Stimulated activated CD4-positive, alpha-beta T cell treated with anti-CD3 and anti-CD28 coated beads, Interleukin-4, amount 100 ng/mL, for 48 hours (primary cell): ENCODE measurements at regions not wholly inside any gene's neighbourhood (a gene's known extent, or its start where the extent isn't known, plus 50 kb on each side); places are given as distances from the start of the nearest gene placed in this dataset.

Source experiments
- DNase-seq, 2 donors: peaks; one replicate each; pipeline ENCODE4 v3.0.0-alpha.2; 2020; ENCODE audit warnings: low read depth in 2 of 2

DNA sequence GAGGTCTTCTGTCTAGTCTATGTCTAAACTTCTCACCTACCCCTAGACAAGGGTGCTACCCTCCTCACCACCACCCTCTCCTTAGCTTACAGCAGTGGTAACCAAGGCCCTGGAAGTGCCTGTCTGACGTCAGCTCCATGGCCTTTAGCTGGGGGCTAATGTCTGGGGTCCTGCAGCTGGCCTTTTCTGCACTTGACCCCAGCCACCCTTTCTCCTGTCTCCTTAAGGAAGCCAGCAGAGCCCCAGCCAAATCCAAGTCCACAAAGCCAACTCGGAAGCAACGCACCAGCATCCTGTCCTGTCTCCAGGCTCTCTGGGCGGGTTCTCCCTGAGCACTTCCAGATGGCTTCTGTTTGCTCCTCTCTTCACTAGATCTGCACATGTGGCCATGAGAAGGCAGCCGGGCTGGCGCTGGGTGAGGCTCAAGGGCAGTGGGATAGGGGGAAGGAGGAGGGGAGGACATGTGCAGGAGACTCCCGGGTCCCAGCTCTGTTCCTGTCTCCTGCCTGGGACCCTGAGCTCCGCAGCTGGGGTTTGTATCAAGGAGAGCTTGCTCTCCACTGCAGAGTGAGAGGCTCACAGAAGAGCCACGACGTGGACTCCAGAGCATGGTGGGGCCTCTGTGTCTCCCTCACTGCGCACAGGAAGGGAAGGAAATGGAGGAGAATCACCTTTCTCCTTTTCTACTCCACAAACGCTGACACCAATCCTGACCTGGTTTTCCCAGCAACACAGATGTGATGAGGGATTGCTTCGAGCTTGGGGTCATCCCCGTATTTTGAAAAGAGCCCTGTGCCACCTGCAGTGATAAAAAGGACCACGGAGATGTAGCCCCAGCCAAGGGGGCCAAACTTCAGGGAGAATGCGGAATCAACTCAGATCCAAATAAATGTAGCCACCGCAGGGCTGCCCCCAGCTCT, 204.2 kb downstream of the USP12 start:
- DNase-seq: no peak

DNA sequence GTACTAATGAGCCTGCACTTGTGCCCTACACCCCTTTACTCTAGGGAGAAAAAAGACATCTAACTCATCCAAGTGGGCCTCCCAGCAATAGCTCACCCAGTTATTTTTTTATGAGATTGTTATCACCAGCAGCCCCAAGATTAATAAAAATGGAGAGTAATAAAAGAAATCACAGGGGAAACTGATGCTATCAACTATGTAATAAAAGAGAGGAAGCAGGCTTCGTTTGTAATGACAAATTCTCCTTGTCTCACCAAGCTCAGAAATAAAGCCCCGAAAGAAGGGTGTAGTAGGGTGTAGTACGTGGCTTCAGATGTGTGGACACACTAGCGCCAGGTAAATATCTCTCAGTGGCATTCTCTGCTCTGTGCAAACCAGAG, 204.9 kb downstream of the USP12 start:
- no peak for DNase-seq

DNA sequence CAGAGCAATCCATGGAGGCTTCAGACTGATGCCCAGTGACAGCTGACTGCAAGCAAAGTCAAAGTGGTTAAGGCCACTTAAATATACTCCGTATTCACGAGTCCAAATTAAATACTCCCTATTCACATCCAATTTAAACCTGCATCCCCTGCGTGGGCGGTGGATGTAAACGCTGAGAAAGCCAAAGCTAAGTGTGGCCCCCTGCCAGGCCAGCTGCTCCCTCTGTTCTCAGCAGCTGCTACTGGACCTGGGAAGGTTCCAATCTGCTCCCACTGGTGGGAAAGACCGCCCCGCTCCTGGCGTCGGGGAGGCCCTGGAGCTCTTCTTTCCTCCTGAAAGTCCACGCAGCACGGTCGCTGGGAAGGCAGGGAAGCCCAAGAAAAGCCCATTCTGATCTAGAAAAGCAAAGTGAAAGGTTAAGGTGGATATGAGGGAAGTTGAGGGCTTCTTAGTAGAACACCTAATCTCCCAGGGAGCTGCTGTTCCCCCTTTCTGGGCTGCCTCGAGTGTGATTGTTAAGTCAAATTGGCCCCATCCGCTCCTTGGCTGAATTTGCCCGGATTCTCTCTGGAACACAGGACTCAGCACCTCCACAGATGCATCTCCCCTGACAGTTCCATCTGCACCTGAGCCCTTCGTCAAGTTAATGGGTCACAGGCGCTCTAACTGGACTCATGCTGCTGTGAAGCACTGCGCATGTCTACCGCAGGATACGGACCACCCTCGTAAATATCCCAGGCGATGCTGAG, 205.5 kb downstream of the USP12 start:
- no peak for DNase-seq

DNA sequence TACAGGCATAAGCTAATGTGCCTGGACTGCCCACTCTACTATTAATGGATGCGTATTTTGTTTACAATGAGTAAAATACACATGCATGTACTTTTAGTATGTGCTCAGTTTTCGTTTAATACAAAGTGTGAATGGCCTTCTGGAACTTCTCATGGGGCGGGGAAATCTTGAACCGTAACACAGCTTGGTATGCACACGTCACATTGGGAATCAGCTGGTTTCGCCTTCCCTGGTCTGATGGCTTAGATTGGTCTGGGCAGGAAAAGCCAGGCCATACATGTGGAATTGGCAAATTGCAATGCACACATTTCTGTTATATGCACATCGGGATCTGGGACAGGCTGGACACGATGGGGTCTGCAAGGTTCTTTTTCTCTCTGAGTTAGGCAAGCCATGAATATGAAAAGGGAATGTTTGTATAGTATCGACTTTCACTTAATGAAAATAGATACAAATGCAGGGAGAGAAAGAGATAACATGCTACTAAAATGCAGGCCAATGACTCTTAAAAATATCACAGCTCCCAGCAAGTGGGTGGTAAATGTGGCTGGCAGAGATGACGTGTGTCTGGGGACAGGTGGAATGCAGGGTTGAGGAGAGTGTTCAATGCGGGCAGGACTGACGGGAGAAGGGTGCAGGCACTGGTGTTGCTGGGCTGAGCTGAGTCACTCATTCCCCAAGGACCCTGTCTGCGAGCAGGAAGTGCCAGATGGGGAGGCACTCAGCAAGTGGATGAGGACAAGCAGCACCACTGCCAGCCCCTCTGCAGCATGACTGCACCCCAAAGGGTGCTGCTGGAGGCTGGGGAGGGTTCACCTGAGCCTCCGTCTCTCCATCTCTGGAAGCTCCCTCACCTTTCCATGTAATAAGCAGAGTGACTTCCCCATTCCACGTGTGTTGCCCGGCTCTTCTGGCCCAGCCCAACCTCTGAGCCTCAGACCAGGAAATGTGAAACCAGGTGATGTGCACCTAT, 204.0 kb upstream of the GPR12 start:
- DNase-seq: no peak

DNA sequence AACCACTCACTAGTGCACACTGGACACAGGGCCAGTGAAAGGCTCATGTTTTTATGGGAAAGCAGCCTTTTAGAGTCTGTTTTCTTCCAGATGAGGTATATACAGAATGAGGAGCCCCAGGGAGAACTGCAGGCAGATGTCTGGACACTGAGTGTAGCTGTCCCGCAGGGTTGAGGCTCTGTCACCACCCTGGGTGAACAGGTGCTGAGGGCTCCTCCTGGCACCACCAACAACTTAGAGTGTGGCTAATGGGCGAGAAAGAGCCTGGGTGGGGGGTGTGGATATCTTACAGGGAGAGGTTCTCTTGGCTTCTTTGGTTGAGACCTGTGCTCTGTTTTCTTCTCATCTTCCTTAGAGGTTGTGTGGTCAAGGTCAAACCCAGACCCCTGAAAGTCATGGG, 202.1 kb upstream of the GPR12 start:
- no peak for DNase-seq

DNA sequence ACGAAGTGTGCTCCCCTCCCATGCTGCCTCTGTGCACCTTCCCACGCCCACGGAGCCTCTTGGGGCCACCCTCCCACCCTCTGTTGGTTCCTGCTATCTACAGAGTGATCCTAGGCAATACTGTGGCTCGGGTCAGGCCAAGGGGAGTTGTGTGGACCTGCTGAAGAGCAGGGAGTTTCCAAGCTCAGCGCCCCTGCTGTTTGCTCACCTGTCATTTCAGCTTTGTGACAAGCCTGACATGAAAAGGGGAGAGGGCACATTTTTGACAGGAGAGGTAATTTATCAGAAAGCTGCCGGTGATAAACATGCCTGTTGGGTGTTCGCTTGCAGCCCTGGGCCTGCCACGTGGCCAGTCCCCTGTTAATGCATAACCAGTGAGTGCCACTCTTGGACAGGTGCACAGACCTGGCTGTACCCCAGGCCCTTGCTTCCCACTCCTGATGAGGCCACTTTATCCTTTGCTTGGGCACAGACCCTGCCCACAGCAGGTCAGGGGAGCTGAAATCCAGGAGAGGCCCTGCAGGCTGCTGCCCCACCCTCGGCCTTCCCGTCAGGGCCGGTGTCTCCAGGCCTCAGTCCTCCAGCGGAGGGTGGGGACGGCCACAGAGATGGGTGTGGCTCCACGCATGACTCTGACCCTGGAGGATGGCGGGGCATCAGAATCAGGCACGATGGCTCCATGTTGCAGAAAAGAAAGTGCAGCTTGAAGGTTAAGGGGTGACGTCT, 201.5 kb upstream of the GPR12 start:
- no peak for DNase-seq

DNA sequence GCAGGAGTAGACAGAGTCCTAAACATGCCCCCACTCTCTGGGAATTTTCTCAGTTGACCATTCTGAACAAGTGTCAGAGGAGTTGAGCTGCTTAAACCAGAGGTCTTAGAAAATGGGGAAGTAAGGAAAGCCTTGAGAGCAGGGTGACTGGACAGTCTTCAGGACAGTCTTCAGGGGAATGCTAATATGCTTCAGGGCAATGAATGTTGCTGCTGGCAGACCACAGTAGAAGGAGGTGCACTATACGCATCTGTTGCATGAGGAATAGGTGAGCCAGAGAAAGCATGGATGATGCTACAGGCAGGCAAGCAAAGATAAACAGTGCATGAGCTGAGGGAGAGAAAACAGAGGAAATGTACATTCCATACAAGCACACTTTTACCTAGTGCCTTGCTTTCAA, 196.6 kb upstream of the GPR12 start:
- no peak for DNase-seq

DNA sequence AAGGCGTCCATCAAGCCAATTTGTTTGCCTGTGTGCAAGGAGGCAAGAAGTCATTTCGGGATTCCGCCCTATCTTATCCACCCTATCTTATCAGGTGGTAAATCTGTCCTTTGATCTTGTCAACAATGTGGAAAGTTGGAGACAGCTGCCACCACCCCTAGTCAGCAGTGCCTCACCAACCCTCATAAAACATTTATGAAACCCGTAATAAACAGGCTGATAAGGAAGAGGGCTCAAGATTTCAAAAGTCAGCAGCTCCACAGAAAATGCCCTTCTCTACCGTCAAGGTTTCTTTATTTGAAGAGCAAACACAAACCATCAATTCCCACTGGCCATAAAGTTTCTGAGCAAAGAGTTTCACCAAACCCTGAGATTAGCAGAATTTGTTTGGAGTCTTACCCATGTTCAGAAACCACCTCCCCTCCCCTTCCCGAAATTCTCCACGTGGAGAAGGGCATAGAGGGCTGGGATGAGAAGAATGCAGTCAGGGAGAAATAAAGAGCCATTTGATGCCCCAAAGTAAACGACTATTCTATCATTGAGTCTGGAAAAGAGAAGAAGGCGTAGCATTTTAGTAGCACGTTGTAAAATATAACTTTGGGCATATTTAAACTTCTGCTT, 196.0 kb upstream of the GPR12 start:
- no peak for DNase-seq

DNA sequence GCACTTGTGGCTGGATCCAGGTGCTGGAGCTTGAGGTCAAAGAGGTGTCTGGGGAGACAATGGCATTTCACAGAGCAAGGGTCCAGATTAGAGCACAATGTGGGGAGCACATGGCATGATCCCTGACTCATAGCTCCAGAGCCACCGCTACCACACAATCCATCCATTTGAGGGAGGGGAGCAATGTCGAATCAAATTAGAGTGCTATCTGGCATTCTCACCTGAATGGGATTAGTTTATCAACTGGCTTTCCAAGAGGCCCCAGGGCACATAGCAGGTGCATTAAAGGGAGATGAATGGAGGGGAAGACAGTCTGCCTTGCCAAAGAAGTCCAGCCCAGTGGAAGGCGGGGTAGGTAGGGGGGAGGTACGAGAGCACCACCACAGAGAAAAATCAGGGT, 194.4 kb upstream of the GPR12 start:
- DNase-seq: no peak

DNA sequence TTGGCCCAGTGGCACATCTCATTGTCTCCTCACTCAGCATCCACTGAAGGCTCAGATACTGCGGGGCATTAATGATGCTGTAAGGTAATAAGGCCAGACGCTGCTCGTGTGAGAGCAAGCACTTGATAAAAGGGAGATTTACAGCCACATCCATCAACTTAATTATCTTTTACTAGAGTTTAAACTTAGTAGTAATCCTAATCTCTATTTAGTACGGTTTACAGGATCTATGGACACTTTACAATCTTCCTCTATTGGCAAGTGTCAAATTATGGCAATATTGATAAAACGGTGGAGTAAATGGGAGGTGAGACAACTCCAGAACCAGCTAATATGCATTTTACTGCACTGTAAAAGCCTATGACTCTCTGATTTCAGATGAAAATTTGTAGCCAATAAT, 192.7 kb upstream of the GPR12 start:
- no peak for DNase-seq

DNA sequence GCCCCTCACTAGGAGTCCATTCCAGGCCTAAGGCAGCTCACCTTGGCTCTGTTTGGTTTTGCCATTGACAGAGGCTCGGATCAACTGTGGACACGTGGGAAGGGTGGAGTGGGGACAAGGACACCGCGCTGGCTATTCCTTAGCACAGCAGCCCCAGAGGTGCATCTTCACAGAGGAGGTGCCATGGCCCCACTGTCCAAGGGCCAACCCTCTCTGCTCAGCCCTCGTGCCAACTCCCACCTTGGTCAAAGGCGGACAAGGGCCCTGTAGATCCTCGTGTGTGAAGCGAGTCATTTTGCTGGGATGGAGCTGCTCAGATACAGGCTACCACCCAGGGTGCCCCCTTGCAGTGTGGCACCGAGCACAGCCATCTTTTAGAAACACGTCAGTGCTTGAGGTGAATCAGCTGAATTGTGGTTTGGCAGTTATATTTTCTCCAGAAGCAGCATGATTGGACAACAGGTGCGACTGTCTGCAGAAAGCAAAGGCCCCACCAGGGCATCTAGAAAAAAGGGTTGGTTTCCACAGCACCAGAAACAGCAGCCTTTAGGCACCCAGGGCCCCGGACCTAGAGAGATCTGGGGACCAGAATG, 192.1 kb upstream of the GPR12 start:
- DNase-seq: no peak

DNA sequence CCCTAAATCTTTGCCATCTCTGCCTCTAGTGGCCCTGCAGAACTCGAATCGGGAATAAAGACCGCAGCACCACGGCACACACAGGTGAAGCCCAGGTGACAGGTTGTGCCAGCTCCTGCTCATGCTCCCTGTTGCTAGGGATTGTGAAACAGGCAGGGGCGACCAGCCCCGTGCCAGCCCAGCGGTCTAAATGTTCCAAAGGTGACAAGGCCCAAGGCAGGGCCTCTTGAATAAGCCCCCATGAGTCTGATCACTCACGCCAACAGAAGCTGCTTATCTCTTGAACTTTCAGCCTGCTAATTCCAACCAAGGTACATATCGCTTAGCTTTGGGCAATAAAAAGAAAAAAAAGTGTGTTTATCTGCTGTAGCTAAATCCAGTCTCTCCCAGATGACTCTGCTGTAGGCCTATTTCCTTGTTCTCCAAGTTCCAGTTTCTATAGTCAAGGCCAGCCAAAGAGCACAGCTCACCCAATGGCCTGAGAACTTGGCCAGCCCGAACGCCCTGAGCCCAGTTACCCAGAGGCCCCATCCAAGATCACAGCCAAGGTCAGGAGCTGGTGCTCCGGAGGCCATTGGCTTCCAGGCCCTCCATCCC, 191.1 kb upstream of the GPR12 start:
- DNase-seq: no peak

DNA sequence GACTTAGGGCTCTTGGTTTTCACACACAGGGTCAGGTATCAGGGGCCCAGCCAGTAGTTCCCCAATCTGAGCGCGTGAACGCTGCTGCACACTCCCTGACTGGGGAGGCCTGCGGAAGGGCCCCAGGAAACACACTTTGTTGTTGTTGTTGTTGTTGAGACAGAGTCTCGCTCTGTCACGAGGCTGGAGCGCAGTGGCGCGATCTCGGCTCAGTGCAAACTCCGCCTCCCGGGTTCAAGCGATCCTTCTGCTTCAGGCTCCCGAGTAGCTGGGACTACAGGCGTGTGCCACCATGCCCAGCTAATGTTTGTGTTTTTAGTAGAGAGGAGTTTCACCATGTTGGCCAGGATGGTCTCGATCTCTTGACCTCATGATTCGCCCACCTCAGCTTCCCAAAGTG, 190.4 kb upstream of the GPR12 start:
- no peak for DNase-seq

DNA sequence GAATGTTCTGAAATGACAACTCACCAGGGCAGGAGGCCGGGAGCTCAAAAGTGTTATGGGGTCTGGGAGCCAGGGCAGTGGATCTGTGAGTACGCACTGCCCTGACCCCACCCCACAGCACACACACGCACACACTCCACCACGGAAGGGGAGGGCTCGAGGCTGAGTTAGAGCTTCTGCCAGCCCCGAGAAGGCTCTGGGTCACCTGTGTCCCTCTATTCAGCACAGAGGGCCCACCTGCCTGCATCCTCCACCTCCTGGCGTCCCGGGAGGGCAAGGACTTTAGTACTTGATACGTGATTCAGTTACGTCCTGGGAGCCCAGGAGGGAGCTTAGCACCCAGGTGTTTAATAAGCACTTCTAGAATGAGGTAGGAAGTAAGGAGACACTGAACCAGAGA, 190.0 kb upstream of the GPR12 start:
- no peak for DNase-seq

DNA sequence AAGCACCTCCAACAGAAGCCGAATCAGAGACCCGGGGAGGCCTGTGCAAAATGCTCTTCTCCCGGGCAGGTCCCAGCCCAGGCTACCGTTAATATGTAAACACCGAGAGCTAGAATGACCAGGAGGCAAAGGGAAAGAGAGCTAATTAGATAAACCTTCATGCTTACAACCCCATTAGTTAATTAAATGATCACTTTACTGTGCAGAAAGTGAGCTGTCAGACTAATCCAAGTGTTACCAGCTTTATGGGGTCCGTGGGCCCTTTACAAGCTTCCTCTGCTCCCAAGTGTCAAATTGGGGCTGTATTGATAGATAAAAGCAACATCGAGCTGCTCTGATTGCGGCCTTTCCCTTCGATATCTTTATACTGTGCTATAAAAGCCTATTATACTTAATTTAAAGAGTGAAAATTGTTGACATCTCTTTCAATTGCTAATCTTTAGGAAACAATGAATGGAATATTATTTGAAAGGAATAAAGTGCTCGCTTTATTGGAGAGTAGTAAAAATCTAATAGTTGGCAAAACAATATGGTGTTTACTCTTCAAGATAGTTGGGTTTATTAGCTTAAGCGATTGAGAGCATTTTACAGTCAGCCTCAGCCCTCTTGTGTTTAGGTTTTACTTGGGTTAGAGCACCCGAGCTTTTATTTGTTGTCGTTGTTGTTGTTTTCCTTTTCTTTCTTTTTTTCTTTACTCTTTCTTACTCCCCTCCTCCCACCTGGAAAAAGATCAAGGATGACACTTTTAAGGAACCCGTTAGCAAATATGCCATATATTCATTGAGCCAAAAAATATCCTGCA, 189.3 kb upstream of the GPR12 start:
- DNase-seq: no peak

DNA sequence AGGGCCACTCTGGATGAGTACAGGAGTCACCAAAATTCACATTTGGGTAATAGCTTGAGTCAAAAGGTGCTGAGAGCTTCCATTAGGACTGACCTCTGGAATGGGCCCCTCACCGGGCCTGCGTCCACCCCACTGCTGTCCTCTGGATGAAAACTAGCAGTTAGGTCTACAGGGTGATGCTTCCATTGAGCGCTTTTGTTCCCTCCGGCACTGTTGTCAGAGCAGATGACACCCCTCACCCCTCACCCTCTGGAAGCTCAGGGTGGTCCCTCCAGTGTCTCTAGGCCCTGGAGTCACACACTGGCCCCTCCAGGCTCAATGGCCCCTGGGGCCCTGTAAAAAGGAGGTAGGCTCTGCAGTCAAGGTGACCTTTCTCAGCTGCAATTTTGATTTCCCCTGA, 187.8 kb upstream of the GPR12 start:
- DNase-seq: no peak

DNA sequence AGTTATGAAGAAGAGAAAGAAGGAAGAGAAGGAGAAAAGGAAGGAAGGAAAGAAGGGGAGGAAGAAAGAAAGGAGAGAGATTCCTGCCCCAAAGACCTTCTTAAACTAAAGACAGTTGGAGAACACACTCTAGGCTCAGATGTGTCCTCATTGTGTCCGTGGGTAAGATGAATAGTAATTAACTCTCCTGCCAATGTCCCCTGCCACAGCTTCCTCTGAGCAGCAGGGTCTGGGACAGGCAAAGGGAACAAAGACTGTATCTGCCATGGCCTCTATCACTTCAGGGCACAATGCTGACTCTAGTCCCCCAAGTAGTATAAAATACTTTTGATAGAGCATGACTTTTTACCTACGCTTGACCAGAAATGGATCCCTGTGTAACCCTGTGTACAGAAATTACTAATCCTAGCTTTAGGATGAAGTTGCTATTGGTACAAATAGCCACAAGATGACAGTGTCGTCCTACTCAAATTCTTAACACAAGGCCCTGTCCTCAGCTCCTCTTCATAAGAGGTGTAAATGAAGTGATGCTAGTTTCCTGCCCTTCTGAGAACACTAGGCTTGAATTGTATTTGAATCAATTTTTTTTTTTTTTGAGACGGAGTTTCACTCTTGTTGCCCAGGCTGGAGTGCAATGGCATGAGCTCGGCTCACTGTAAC, 186.2 kb upstream of the GPR12 start:
- DNase-seq: no peak

DNA sequence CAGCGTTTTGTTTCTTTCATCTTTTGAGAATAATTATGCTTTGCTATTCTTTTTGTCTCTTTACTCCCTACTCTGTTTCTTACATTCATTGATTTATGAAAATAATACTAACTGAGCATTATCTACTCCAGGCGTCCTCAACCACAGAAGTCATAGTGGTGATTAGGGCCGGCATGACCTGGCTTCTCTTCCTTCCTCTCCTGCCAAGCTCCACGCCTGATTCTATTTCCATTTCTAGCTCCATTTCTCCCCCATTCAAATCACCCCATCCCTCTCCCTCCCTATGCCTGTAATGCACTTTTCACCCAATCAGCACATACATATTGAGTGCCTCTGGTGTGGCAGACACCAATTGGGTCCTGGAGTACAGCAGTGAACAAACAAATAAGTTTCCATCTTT, 183.2 kb upstream of the GPR12 start:
- DNase-seq: no peak

DNA sequence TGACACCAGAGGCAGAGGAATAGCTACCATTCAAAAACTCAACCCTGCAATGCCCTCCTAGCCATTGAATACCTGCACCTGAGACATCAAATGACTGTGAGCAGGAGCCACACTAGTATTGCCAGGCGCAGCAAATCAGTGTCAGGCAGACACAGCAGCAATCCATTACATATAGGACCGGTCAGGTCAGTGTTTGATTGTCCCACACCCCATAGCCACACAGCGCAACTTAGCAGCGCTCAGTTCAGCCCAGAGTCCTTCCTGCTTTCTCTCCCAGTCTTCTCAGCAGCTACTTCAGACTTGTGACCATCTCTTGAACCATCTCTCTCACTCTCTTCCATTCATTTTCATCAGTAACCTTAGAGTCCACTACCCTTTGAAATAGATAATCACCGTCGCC, 181.6 kb upstream of the GPR12 start:
- no peak for DNase-seq
